ENCODE measurements at regions not wholly inside any gene's neighbourhood (a gene's known extent, or its start where the extent isn't known, plus 50 kb on each side); places are given as distances from the start of the nearest gene placed in this dataset.

GRCh38 chr16:61500851-61501250 is 535.4 kb downstream of the CDH8 start:
- no peaks in the 10 kb centered on the region for H3K9me2 ChIP-seq (ENCODE audit: insufficient read depth)
- H3K4me1 Mint-ChIP-seq: peaks cover under 1% of the 10 kb centered on the region; the same call in 1 of the 3 replicates
- no peak overlapping the region for H3K27ac ChIP-seq (ENCODE audit: low read depth)
- no peaks in the 10 kb centered on the region for H3K36me3 Mint-ChIP-seq (ENCODE audit: low read depth)
- H4K20me1 ChIP-seq (replicated peaks; ENCODE audit: insufficient read depth): no peaks in the 10 kb centered on the region
- H3K36me3 ChIP-seq (ENCODE audit: insufficient read depth): no peaks in the 10 kb centered on the region
- ATAC-seq (no peak), DNase-seq (ENCODE audit: low spot score) (no peak)
- H3K27me3 ChIP-seq (ENCODE audit: insufficient read depth): no peaks in the 10 kb centered on the region
- no peak overlapping the region for H3K4me3 ChIP-seq
- TF ChIP-seq JUNB (IDR thresholded peaks at IDR 0.05; ENCODE audit: unreplicated experiment): no peak
- no peak for TF ChIP-seq CTCF (conservative IDR thresholded peaks at IDR 0.05; ENCODE audit: low read depth in 2 of 2)
- TF ChIP-seq POLR2AphosphoS5 (IDR thresholded peaks at IDR 0.05; ENCODE audit: low read depth): no peak
- no peak for TF ChIP-seq ETS1 (IDR thresholded peaks at IDR 0.05)
- TF ChIP-seq ZNF114 (CRISPR knock-in tag; IDR thresholded peaks at IDR 0.05): no peak
- H3K9me3 Mint-ChIP-seq: no peaks in the 10 kb centered on the region; the same call in 2 of the 3 replicates
- no peaks in the 10 kb centered on the region for H3K79me2 ChIP-seq (replicated peaks; ENCODE audit: insufficient read depth)
- no peaks in the 10 kb centered on the region for H3K27me3 Mint-ChIP-seq (ENCODE audit: insufficient read depth, low read depth, poor library complexity)
- no peak overlapping the region for H2AFZ ChIP-seq
- H3K4me3 Mint-ChIP-seq: no peak overlapping the region
- no peak overlapping the region for H3K27ac Mint-ChIP-seq
- no peaks in the 10 kb centered on the region for H3K4me1 ChIP-seq (ENCODE audit: insufficient read depth)
- no peak overlapping the region for H3K4me2 ChIP-seq
- H3F3A ChIP-seq (replicated peaks; ENCODE audit: low read depth): no peaks in the 10 kb centered on the region

- DNase-seq (ENCODE audit: low spot score) (no peak), ATAC-seq (no peak)
- Histone ChIP-seq H3F3A (replicated peaks; ENCODE audit: low read depth) (no peaks in the 10 kb centered on the region), H3K4me1 (ENCODE audit: insufficient read depth) (no peaks in the 10 kb centered on the region), H3K36me3 (ENCODE audit: insufficient read depth) (no peaks in the 10 kb centered on the region), H4K20me1 (replicated peaks; ENCODE audit: insufficient read depth) (no peaks in the 10 kb centered on the region), H2AFZ (no peak overlapping the region), H3K27me3 (ENCODE audit: insufficient read depth) (no peaks in the 10 kb centered on the region), H3K9me2 (ENCODE audit: insufficient read depth) (no peaks in the 10 kb centered on the region; the same call in 1 of the 2 replicates), H3K27ac (ENCODE audit: low read depth) (no peak overlapping the region), H3K4me3 (no peak overlapping the region), H3K4me2 (no peak overlapping the region), H3K79me2 (replicated peaks; ENCODE audit: insufficient read depth) (no peaks in the 10 kb centered on the region)
- no peaks in the 10 kb centered on the region for H3K4me1 Mint-ChIP-seq
- H3K27ac Mint-ChIP-seq: no peak overlapping the region
- H3K36me3 Mint-ChIP-seq (ENCODE audit: low read depth): no peaks in the 10 kb centered on the region
- H3K9me3 Mint-ChIP-seq: peaks cover 3% of the 10 kb centered on the region; the same call in 1 of the 3 replicates
- no peak overlapping the region for H3K4me3 Mint-ChIP-seq
- H3K27me3 Mint-ChIP-seq (ENCODE audit: insufficient read depth, low read depth, poor library complexity): no peaks in the 10 kb centered on the region
- TF ChIP-seq NANOG (IDR thresholded peaks at IDR 0.05; ENCODE audit: borderline replicate concordance): no peak
- no peak for TF ChIP-seq JUNB (IDR thresholded peaks at IDR 0.05; ENCODE audit: unreplicated experiment)
- no peak for TF ChIP-seq ZNF331 (CRISPR knock-in tag; IDR thresholded peaks at IDR 0.05; ENCODE audit: low read depth)
- TF ChIP-seq STAT1 (IDR thresholded peaks at IDR 0.05; ENCODE audit: unreplicated experiment): no peak
- TF ChIP-seq EZH2 (IDR thresholded peaks at IDR 0.05; ENCODE audit: low read depth, unreplicated experiment): no peak
- TF ChIP-seq ZNF114 (CRISPR knock-in tag; IDR thresholded peaks at IDR 0.05): no peak
- no peak for TF ChIP-seq CREB1 (CRISPR knock-in tag; IDR thresholded peaks at IDR 0.05; ENCODE audit: low read depth)
- TF ChIP-seq EZH2phosphoT487 (IDR thresholded peaks at IDR 0.05; ENCODE audit: unreplicated experiment): no peak
- TF ChIP-seq, protein P1, sequence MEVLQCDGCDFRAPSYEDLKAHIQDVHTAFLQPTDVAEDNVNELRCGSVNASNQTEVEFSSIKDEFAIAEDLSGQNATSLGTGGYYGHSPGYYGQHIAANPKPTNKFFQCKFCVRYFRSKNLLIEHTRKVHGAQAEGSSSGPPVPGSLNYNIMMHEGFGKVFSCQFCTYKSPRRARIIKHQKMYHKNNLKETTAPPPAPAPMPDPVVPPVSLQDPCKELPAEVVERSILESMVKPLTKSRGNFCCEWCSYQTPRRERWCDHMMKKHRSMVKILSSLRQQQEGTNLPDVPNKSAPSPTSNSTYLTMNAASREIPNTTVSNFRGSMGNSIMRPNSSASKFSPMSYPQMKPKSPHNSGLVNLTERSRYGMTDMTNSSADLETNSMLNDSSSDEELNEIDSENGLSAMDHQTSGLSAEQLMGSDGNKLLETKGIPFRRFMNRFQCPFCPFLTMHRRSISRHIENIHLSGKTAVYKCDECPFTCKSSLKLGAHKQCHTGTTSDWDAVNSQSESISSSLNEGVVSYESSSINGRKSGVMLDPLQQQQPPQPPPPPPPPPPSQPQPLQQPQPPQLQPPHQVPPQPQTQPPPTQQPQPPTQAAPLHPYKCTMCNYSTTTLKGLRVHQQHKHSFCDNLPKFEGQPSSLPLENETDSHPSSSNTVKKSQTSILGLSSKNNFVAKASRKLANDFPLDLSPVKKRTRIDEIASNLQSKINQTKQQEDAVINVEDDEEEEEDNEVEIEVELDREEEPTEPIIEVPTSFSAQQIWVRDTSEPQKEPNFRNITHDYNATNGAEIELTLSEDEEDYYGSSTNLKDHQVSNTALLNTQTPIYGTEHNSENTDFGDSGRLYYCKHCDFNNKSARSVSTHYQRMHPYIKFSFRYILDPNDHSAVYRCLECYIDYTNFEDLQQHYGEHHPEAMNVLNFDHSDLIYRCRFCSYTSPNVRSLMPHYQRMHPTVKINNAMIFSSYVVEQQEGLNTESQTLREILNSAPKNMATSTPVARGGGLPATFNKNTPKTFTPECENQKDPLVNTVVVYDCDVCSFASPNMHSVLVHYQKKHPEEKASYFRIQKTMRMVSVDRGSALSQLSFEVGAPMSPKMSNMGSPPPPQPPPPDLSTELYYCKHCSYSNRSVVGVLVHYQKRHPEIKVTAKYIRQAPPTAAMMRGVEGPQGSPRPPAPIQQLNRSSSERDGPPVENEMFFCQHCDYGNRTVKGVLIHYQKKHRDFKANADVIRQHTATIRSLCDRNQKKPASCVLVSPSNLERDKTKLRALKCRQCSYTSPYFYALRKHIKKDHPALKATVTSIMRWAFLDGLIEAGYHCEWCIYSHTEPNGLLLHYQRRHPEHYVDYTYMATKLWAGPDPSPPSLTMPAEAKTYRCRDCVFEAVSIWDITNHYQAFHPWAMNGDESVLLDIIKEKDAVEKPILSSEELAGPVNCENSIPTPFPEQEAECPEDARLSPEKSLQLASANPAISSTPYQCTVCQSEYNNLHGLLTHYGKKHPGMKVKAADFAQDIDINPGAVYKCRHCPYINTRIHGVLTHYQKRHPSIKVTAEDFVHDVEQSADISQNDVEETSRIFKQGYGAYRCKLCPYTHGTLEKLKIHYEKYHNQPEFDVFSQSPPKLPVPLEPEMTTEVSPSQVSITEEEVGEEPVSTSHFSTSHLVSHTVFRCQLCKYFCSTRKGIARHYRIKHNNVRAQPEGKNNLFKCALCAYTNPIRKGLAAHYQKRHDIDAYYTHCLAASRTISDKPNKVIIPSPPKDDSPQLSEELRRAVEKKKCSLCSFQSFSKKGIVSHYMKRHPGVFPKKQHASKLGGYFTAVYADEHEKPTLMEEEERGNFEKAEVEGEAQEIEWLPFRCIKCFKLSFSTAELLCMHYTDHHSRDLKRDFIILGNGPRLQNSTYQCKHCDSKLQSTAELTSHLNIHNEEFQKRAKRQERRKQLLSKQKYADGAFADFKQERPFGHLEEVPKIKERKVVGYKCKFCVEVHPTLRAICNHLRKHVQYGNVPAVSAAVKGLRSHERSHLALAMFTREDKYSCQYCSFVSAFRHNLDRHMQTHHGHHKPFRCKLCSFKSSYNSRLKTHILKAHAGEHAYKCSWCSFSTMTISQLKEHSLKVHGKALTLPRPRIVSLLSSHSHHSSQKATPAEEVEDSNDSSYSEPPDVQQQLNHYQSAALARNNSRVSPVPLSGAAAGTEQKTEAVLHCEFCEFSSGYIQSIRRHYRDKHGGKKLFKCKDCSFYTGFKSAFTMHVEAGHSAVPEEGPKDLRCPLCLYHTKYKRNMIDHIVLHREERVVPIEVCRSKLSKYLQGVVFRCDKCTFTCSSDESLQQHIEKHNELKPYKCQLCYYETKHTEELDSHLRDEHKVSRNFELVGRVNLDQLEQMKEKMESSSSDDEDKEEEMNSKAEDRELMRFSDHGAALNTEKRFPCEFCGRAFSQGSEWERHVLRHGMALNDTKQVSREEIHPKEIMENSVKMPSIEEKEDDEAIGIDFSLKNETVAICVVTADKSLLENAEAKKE (CRISPR knock-in tag; IDR thresholded peaks at IDR 0.05): no peak
Observed at GRCh38 chr16:61480250-61480649, 556.0 kb downstream of the CDH8 start.
